NCI-H1105 treated with DMSO at 0.1 percent for 48 hours (cell line): ENCODE measurements at regions not wholly inside any gene's neighbourhood (a gene's known extent, or its start where the extent isn't known, plus 50 kb on each side); places are given as distances from the start of the nearest gene placed in this dataset.

ENCODE experiments used
- DNase-seq: peaks from one replicate; lab custom pipeline; 2025; lab: John Stamatoyannopoulos, UW

- no peak for DNase-seq
These were observed 1537.0 kb downstream of the C4orf33 start for GRCh38 chr4:130632731-130633604.

GRCh38 chr4:130636486-130636885 is 1540.5 kb downstream of the C4orf33 start:
- no peak for DNase-seq

- peak; percentile 18 for DNase-seq
These were observed 1544.6 kb downstream of the C4orf33 start for GRCh38 chr4:130640592-130640991.

GRCh38 chr4:130646886-130647285 is 1550.9 kb downstream of the C4orf33 start:
- no peak for DNase-seq

- no peak for DNase-seq
These were observed 1552.6 kb downstream of the C4orf33 start for GRCh38 chr4:130648570-130648969.

GRCh38 chr4:130653842-130654241 is 1557.9 kb downstream of the C4orf33 start:
- no peak for DNase-seq

GRCh38 chr4:130659320-130659719 is 1563.4 kb downstream of the C4orf33 start:
- DNase-seq = no peak

- no peak for DNase-seq
These were observed 1572.9 kb downstream of the C4orf33 start for GRCh38 chr4:130668859-130669258.

- DNase-seq = no peak
These were observed 1579.3 kb downstream of the C4orf33 start for GRCh38 chr4:130675266-130675665.

- DNase-seq = no peak
These were observed 1593.2 kb downstream of the C4orf33 start for GRCh38 chr4:130689181-130689580.

- DNase-seq = no peak
These were observed 1602.3 kb downstream of the C4orf33 start for GRCh38 chr4:130698251-130698650.

GRCh38 chr4:130699004-130699403 is 1603.1 kb downstream of the C4orf33 start:
- no peak for DNase-seq

GRCh38 chr4:130703211-130703935 is 1607.4 kb downstream of the C4orf33 start:
- DNase-seq = no peak

- no peak for DNase-seq
These were observed 1609.1 kb downstream of the C4orf33 start for GRCh38 chr4:130705023-130705422.

GRCh38 chr4:130712038-130712437 is 1616.1 kb downstream of the C4orf33 start:
- DNase-seq = no peak

- no peak for DNase-seq
These were observed 1618.1 kb downstream of the C4orf33 start for GRCh38 chr4:130714006-130714405.

- DNase-seq = no peak
These were observed 1626.4 kb downstream of the C4orf33 start for GRCh38 chr4:130722361-130722760.

- no peak for DNase-seq
These were observed 1640.7 kb downstream of the C4orf33 start for GRCh38 chr4:130736436-130737185.

- DNase-seq = no peak
These were observed 1642.3 kb downstream of the C4orf33 start for GRCh38 chr4:130738233-130738632.

GRCh38 chr4:130747842-130748241 is 1651.9 kb downstream of the C4orf33 start:
- peak; percentile 9 for DNase-seq

- DNase-seq = no peak
These were observed 1658.0 kb downstream of the C4orf33 start for GRCh38 chr4:130753926-130754325.

- no peak for DNase-seq
These were observed 1664.3 kb downstream of the C4orf33 start for GRCh38 chr4:130760246-130760645.
